Suprapubic skin (tissue), 3 donors: ENCODE measurements at regions not wholly inside any gene's neighbourhood (a gene's known extent, or its start where the extent isn't known, plus 50 kb on each side); places are given as distances from the start of the nearest gene placed in this dataset.
"Not testable (repeated sequence)": the region's sequence is repeated elsewhere in the genome, so short reads cannot be mapped to it uniquely, and the experiment has no call there.

Experiments used
- CTCF ChIP-seq, 2 donors: fragments of 200-600 bp in 1 of 2; fragments of 450-650 bp in 1 of 2; sonication (generic) in 1 of 2; IDR thresholded peaks; one replicate each; pipeline ENCODE4 v1.5.1; 2016 to 2019; ENCODE audit warnings: antibody characterized with exemption in 2 of 2, mild to moderate bottlenecking in 1 of 2, moderate library complexity in 1 of 2
- EP300 ChIP-seq: sonication (generic); formaldehyde crosslinking; IDR thresholded peaks from one replicate; pipeline ENCODE4 v1.6.1; 2017; ENCODE audit warnings: antibody characterized with exemption
- POLR2A ChIP-seq, 2 donors: fragments of 450-650 bp; IDR thresholded peaks; one replicate each; pipeline ENCODE4 v1.6.1; 2017; ENCODE audit warnings: antibody characterized with exemption in 2 of 2, mild to moderate bottlenecking in 2 of 2, moderate library complexity in 2 of 2

GRCh38 chr5:145643214-145643613 is 191.9 kb downstream of the PRELID2 start:
- TF ChIP-seq EP300; CTCF (IDR thresholded peaks at IDR 0.05); POLR2A (IDR thresholded peaks at IDR 0.05): not testable (repeated sequence)
